OCI-LY7 (cell line): ENCODE measurements at regions not wholly inside any gene's neighbourhood (a gene's known extent, or its start where the extent isn't known, plus 50 kb on each side); places are given as distances from the start of the nearest gene placed in this dataset.
"Not testable (repeated sequence)": the region's sequence is repeated elsewhere in the genome, so short reads cannot be mapped to it uniquely, and the experiment has no call there.

ENCODE experiments used
- CTCF ChIP-seq: fragments of 200-600 bp; sonication (generic); conservative IDR thresholded peaks from 2 replicates; pipeline ENCODE4 v1.5.1; 2014; ENCODE audit warnings: mild to moderate bottlenecking, antibody characterized with exemption, low read length, moderate library complexity, mixed read lengths
- EZH2phosphoT487 ChIP-seq: fragments of 200-600 bp; sonication (generic); IDR thresholded peaks from 2 replicates; pipeline ENCODE4 v1.6.1; 2018; ENCODE audit warnings: low read depth, borderline replicate concordance, mild to moderate bottlenecking, mixed run types, antibody characterized with exemption, low read length, moderate library complexity, mixed read lengths

GRCh38 chr1:70507991-70508390 lies 96.9 kb downstream of the CTH start:
- not testable (repeated sequence) for TF ChIP-seq CTCF, EZH2phosphoT487
